OCI-LY3 (cell line): ENCODE measurements at regions not wholly inside any gene's neighbourhood (a gene's known extent, or its start where the extent isn't known, plus 50 kb on each side); places are given as distances from the start of the nearest gene placed in this dataset.

Experiments used
- EZH2phosphoT487 ChIP-seq: fragments of 200-600 bp; shearing (Covaris generic); IDR thresholded peaks from 2 replicates; pipeline ENCODE4 v1.6.1; 2018; ENCODE audit warnings: antibody characterized with exemption, mixed run types, low read depth
- TF ChIP-seq, protein P1 (sequence below): fragments of 200-600, 300-600 bp; sonication (generic); IDR thresholded peaks from 2 replicates; pipeline ENCODE4 v1.5.1; 2014; ENCODE audit warnings: antibody characterized with exemption, low read length, low read depth

DNA sequence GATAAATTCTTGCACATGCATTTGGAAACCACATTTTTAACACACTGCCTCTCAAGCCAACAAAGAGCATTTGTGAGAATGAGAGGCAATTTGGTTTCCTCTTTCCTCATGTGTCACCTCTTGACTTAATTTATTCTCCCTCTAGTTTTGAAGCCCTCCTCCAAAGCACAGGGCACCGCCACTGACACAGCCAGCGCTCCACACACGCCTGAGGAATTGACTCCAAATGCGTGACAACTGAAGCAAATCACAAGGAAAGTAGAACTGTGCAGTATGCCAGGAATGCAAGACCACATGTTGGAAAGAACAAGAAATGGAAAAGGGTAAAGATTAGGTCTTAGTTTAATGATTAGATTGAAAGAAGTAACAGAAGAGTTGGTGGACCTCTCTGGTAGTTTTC, 173.3 kb downstream of the LSM5 start:
- TF ChIP-seq, protein P1, sequence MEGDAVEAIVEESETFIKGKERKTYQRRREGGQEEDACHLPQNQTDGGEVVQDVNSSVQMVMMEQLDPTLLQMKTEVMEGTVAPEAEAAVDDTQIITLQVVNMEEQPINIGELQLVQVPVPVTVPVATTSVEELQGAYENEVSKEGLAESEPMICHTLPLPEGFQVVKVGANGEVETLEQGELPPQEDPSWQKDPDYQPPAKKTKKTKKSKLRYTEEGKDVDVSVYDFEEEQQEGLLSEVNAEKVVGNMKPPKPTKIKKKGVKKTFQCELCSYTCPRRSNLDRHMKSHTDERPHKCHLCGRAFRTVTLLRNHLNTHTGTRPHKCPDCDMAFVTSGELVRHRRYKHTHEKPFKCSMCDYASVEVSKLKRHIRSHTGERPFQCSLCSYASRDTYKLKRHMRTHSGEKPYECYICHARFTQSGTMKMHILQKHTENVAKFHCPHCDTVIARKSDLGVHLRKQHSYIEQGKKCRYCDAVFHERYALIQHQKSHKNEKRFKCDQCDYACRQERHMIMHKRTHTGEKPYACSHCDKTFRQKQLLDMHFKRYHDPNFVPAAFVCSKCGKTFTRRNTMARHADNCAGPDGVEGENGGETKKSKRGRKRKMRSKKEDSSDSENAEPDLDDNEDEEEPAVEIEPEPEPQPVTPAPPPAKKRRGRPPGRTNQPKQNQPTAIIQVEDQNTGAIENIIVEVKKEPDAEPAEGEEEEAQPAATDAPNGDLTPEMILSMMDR, result no peak
- no peak for TF ChIP-seq EZH2phosphoT487
